ENCODE measurements at regions not wholly inside any gene's neighbourhood (a gene's known extent, or its start where the extent isn't known, plus 50 kb on each side); places are given as distances from the start of the nearest gene placed in this dataset.

DNA sequence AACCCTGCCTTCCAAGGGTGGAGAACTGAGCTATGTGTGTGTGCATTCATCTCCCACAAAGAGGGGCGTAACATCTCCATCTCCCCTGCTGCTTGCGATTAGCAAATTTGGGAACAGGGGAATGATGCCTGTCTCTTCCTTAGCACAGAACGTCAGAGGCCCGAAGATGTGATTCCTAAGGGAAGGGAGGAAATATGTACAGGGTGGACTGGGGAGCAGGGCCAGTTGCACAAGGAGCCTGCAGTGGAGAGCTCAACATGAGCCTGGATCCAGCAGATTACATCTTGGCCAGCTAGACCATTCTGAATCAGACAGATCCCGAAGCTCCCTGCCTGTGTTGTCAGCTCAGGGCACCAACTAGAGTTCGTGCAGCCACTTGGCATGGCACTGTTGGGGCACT is 118.1 kb downstream of the NGF start:
- no peak overlapping the region for H3K4me3 Mint-ChIP-seq (ENCODE audit: unreplicated experiment)
- Histone ChIP-seq H3K4me1 (no peaks in the 10 kb centered on the region), H3K9me3 (no peaks in the 10 kb centered on the region), H3K36me3 (ENCODE audit: control insufficient read depth, insufficient read depth, low read length) (no peaks in the 10 kb centered on the region), H3K4me3 (ENCODE audit: low read depth, low read length) (no peak overlapping the region), H3K27me3 (replicated peaks; ENCODE audit: control insufficient read depth, insufficient read depth, low read length) (no peaks in the 10 kb centered on the region)
- H3K4me1 Mint-ChIP-seq (ENCODE audit: low read depth, unreplicated experiment) = peaks cover 10% of the 10 kb centered on the region
- no peaks in the 10 kb centered on the region for H3K27me3 Mint-ChIP-seq (ENCODE audit: insufficient read depth, unreplicated experiment)
- H3K9me3 Mint-ChIP-seq (ENCODE audit: unreplicated experiment) = no peaks in the 10 kb centered on the region
- no peak for DNase-seq
- H3K27ac Mint-ChIP-seq (ENCODE audit: unreplicated experiment) = no peak overlapping the region
- no TSS peak for BruUV-seq (replicated peaks)
- H3K36me3 Mint-ChIP-seq (ENCODE audit: insufficient read depth, unreplicated experiment) = no peaks in the 10 kb centered on the region
- ChIA-PET CTCF (interaction anchor here (0.7 kb wide), 1 partner anchor 167 kb away, joined by 8 read pairs; no protein-coding TSS in a partner anchor), POLR2A (no interaction called here)
- TF ChIP-seq, protein P1, sequence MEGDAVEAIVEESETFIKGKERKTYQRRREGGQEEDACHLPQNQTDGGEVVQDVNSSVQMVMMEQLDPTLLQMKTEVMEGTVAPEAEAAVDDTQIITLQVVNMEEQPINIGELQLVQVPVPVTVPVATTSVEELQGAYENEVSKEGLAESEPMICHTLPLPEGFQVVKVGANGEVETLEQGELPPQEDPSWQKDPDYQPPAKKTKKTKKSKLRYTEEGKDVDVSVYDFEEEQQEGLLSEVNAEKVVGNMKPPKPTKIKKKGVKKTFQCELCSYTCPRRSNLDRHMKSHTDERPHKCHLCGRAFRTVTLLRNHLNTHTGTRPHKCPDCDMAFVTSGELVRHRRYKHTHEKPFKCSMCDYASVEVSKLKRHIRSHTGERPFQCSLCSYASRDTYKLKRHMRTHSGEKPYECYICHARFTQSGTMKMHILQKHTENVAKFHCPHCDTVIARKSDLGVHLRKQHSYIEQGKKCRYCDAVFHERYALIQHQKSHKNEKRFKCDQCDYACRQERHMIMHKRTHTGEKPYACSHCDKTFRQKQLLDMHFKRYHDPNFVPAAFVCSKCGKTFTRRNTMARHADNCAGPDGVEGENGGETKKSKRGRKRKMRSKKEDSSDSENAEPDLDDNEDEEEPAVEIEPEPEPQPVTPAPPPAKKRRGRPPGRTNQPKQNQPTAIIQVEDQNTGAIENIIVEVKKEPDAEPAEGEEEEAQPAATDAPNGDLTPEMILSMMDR (IDR thresholded peaks at IDR 0.05; ENCODE audit: insufficient read depth in 1 of 2, low read depth in 1 of 2, low read length in 1 of 2, severe bottlenecking in 1 of 2, unreplicated experiment in 1 of 2) = no peak
- intact Hi-C loops (cut with micrococcal nuclease; ENCODE audit: unreplicated experiment) = no loop called here

DNA sequence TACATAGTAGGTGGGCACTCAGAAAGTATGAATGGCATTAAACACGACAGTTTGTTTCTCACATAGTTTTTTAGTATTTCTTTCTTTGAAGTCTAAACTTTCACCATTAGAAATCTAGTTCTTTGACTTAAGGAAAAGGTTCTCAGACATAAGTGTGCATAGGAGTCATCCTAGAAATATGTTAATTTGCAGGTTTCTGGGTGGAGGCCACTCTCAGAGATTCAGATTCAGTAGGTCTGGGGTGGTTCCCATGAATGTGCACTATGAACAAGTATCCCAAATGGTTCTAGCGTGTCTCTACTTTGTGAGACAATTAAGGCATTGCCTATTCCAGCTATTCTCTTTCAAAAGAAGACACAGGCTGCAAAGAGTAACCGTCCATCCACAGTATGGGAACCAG is 119.3 kb downstream of the NGF start:
- intact Hi-C loops (cut with micrococcal nuclease; ENCODE audit: unreplicated experiment) = no loop called here
- Histone ChIP-seq H3K27me3 (replicated peaks; ENCODE audit: control insufficient read depth, insufficient read depth, low read length) (no peaks in the 10 kb centered on the region), H3K4me1 (peaks cover 6% of the 10 kb centered on the region; the same call in 1 of the 2 replicates), H3K36me3 (ENCODE audit: control insufficient read depth, insufficient read depth, low read length) (no peaks in the 10 kb centered on the region), H3K4me3 (ENCODE audit: low read depth, low read length) (no peak overlapping the region), H3K9me3 (no peaks in the 10 kb centered on the region)
- no TSS peak for BruUV-seq (replicated peaks)
- ChIA-PET CTCF (no interaction called here), POLR2A (no interaction called here)
- H3K4me1 Mint-ChIP-seq (ENCODE audit: low read depth, unreplicated experiment) = peaks cover 21% of the 10 kb centered on the region
- H3K4me3 Mint-ChIP-seq (ENCODE audit: unreplicated experiment) = no peak overlapping the region
- no peak for DNase-seq
- H3K36me3 Mint-ChIP-seq (ENCODE audit: insufficient read depth, unreplicated experiment) = no peaks in the 10 kb centered on the region
- H3K27ac Mint-ChIP-seq (ENCODE audit: unreplicated experiment) = no peak overlapping the region
- no peaks in the 10 kb centered on the region for H3K9me3 Mint-ChIP-seq (ENCODE audit: unreplicated experiment)
- H3K27me3 Mint-ChIP-seq (ENCODE audit: insufficient read depth, unreplicated experiment) = no peaks in the 10 kb centered on the region
- TF ChIP-seq, protein P1 (IDR thresholded peaks at IDR 0.05; ENCODE audit: insufficient read depth in 1 of 2, low read depth in 1 of 2, low read length in 1 of 2, severe bottlenecking in 1 of 2, unreplicated experiment in 1 of 2) = no peak

DNA sequence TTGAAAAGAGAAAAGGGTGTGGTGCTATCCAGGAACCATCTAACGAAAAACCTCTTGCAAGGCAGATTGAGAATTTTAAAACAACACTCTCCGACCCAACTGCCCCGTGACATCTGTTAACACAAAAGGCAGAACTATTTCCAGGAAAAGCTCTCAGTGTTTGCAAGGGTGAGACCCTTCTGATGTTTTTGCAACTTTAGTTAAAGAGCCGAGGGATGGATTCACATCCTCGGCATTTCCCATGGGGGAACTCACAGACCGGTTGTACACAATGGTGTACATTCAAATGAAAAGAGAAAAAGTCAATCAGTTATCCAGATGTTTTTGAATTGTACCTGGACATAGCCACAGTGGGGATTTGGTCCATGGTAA is 120.0 kb downstream of the NGF start:
- H3K4me1 ChIP-seq = peaks cover 6% of the 10 kb centered on the region; the same call in 1 of the 2 replicates

More for the DNA sequence above, 120.0 kb downstream of the NGF start:
- Histone ChIP-seq H3K36me3 (ENCODE audit: control insufficient read depth, insufficient read depth, low read length) (no peaks in the 10 kb centered on the region), H3K4me3 (ENCODE audit: low read depth, low read length) (no peak overlapping the region), H3K27me3 (replicated peaks; ENCODE audit: control insufficient read depth, insufficient read depth, low read length) (no peaks in the 10 kb centered on the region), H3K9me3 (no peaks in the 10 kb centered on the region)
- Mint-ChIP-seq H3K27ac (ENCODE audit: unreplicated experiment) (no peak overlapping the region), H3K4me1 (ENCODE audit: low read depth, unreplicated experiment) (peaks cover 21% of the 10 kb centered on the region), H3K9me3 (ENCODE audit: unreplicated experiment) (no peaks in the 10 kb centered on the region), H3K36me3 (ENCODE audit: insufficient read depth, unreplicated experiment) (no peaks in the 10 kb centered on the region), H3K27me3 (ENCODE audit: insufficient read depth, unreplicated experiment) (no peaks in the 10 kb centered on the region), H3K4me3 (ENCODE audit: unreplicated experiment) (no peak overlapping the region)
- CTCF ChIA-PET = no interaction called here
- POLR2A ChIA-PET = no interaction called here
- BruUV-seq (replicated peaks) = no TSS peak
- TF ChIP-seq, protein P1 (IDR thresholded peaks at IDR 0.05; ENCODE audit: insufficient read depth in 1 of 2, low read depth in 1 of 2, low read length in 1 of 2, severe bottlenecking in 1 of 2, unreplicated experiment in 1 of 2) = no peak
- intact Hi-C loops (cut with micrococcal nuclease; ENCODE audit: unreplicated experiment) = no loop called here
- DNase-seq = no peak

Measured in Caco-2 (cell line).